ENCODE measurements at regions not wholly inside any gene's neighbourhood (a gene's known extent, or its start where the extent isn't known, plus 50 kb on each side); places are given as distances from the start of the nearest gene placed in this dataset.

GRCh38 chr7:49112647-49113046, 188.3 kb downstream of the CDC14C start:
- Mint-ChIP-seq H3K4me1 (ENCODE audit: low read depth) (no peaks in the 10 kb centered on the region), H3K4me3 (no peak overlapping the region), H3K27me3 (ENCODE audit: low read depth) (no peaks in the 10 kb centered on the region), H3K36me3 (ENCODE audit: low read depth) (no peaks in the 10 kb centered on the region), H3K27ac (no peak overlapping the region), H3K9me3 (peaks cover 5% of the 10 kb centered on the region)
- CTCF ChIA-PET: no interaction called here
- DNase-seq: no peak
- intact Hi-C loops (cut with micrococcal nuclease): no loop called here

GRCh38 chr7:49119706-49120105, 195.4 kb downstream of the CDC14C start:
- no peaks in the 10 kb centered on the region for H3K27me3 Mint-ChIP-seq (ENCODE audit: low read depth)
- CTCF ChIA-PET: no interaction called here
- no peaks in the 10 kb centered on the region for H3K4me1 Mint-ChIP-seq (ENCODE audit: low read depth)
- no peak for DNase-seq
- intact Hi-C loops (cut with micrococcal nuclease): no loop called here
- H3K9me3 Mint-ChIP-seq: peaks cover 11% of the 10 kb centered on the region
- no peaks in the 10 kb centered on the region for H3K36me3 Mint-ChIP-seq (ENCODE audit: low read depth)
- no peak overlapping the region for H3K4me3 Mint-ChIP-seq
- H3K27ac Mint-ChIP-seq: no peak overlapping the region

- no peaks in the 10 kb centered on the region for H3K27me3 Mint-ChIP-seq (ENCODE audit: low read depth)
- CTCF ChIA-PET: no interaction called here
- H3K36me3 Mint-ChIP-seq (ENCODE audit: low read depth): no peaks in the 10 kb centered on the region
- intact Hi-C loops (cut with micrococcal nuclease): no loop called here
- no peak overlapping the region for H3K27ac Mint-ChIP-seq
- no peaks in the 10 kb centered on the region for H3K4me1 Mint-ChIP-seq (ENCODE audit: low read depth)
- H3K9me3 Mint-ChIP-seq: peaks cover 9% of the 10 kb centered on the region
- no peak overlapping the region for H3K4me3 Mint-ChIP-seq
- DNase-seq: no peak
Observed at GRCh38 chr7:49125246-49125645, 200.9 kb downstream of the CDC14C start.

GRCh38 chr7:49127359-49127913, 203.1 kb downstream of the CDC14C start:
- H3K4me3 Mint-ChIP-seq: no peak overlapping the region

GRCh38 chr7:49137978-49138377, 213.6 kb downstream of the CDC14C start:
- H3K4me1 Mint-ChIP-seq (ENCODE audit: low read depth): no peaks in the 10 kb centered on the region
- CTCF ChIA-PET: no interaction called here
- no peak overlapping the region for H3K4me3 Mint-ChIP-seq
- no peaks in the 10 kb centered on the region for H3K27me3 Mint-ChIP-seq (ENCODE audit: low read depth)
- intact Hi-C loops (cut with micrococcal nuclease): no loop called here
- H3K36me3 Mint-ChIP-seq (ENCODE audit: low read depth): no peaks in the 10 kb centered on the region
- no peak for DNase-seq
- peaks cover 7% of the 10 kb centered on the region for H3K9me3 Mint-ChIP-seq
- no peak overlapping the region for H3K27ac Mint-ChIP-seq

More at GRCh38 chr7:49127359-49127913, 203.1 kb downstream of the CDC14C start:
- no peaks in the 10 kb centered on the region for H3K4me1 Mint-ChIP-seq (ENCODE audit: low read depth)
- no peak overlapping the region for H3K27ac Mint-ChIP-seq
- intact Hi-C loops (cut with micrococcal nuclease): no loop called here
- DNase-seq: no peak
- no peaks in the 10 kb centered on the region for H3K27me3 Mint-ChIP-seq (ENCODE audit: low read depth)
- H3K9me3 Mint-ChIP-seq: peaks cover 9% of the 10 kb centered on the region
- no peaks in the 10 kb centered on the region for H3K36me3 Mint-ChIP-seq (ENCODE audit: low read depth)
- CTCF ChIA-PET: interaction anchor here (0.5 kb wide), 1 partner anchor 787 kb away, joined by 3 read pairs; no protein-coding TSS in a partner anchor

GRCh38 chr7:49150486-49150885, 226.1 kb downstream of the CDC14C start:
- H3K36me3 Mint-ChIP-seq (ENCODE audit: low read depth): no peaks in the 10 kb centered on the region
- no peak for DNase-seq
- no peak overlapping the region for H3K27ac Mint-ChIP-seq
- CTCF ChIA-PET: no interaction called here
- H3K4me3 Mint-ChIP-seq: no peak overlapping the region
- peaks cover 4% of the 10 kb centered on the region for H3K9me3 Mint-ChIP-seq
- no peaks in the 10 kb centered on the region for H3K4me1 Mint-ChIP-seq (ENCODE audit: low read depth)
- no peaks in the 10 kb centered on the region for H3K27me3 Mint-ChIP-seq (ENCODE audit: low read depth)
- intact Hi-C loops (cut with micrococcal nuclease): no loop called here

GRCh38 chr7:49151146-49151545, 226.8 kb downstream of the CDC14C start:
- no peak overlapping the region for H3K4me3 Mint-ChIP-seq
- intact Hi-C loops (cut with micrococcal nuclease): no loop called here
- no peak for DNase-seq
- peaks cover 4% of the 10 kb centered on the region for H3K9me3 Mint-ChIP-seq
- CTCF ChIA-PET: no interaction called here
- no peaks in the 10 kb centered on the region for H3K27me3 Mint-ChIP-seq (ENCODE audit: low read depth)
- no peaks in the 10 kb centered on the region for H3K36me3 Mint-ChIP-seq (ENCODE audit: low read depth)
- H3K27ac Mint-ChIP-seq: no peak overlapping the region
- H3K4me1 Mint-ChIP-seq (ENCODE audit: low read depth): no peaks in the 10 kb centered on the region

- peaks cover 3% of the 10 kb centered on the region for H3K9me3 Mint-ChIP-seq
- DNase-seq: no peak
- no peak overlapping the region for H3K4me3 Mint-ChIP-seq
- no peak overlapping the region for H3K27ac Mint-ChIP-seq
- no peaks in the 10 kb centered on the region for H3K4me1 Mint-ChIP-seq (ENCODE audit: low read depth)
- CTCF ChIA-PET: no interaction called here
- intact Hi-C loops (cut with micrococcal nuclease): no loop called here
- no peaks in the 10 kb centered on the region for H3K27me3 Mint-ChIP-seq (ENCODE audit: low read depth)
- H3K36me3 Mint-ChIP-seq (ENCODE audit: low read depth): no peaks in the 10 kb centered on the region
Observed at GRCh38 chr7:49158321-49158720, 234.0 kb downstream of the CDC14C start.

- intact Hi-C loops (cut with micrococcal nuclease): no loop called here
- H3K36me3 Mint-ChIP-seq (ENCODE audit: low read depth): no peaks in the 10 kb centered on the region
- peaks cover 5% of the 10 kb centered on the region for H3K9me3 Mint-ChIP-seq
- no peak for DNase-seq
- CTCF ChIA-PET: interaction anchor here (0.7 kb wide), 1 partner anchor 26 kb away, joined by 4 read pairs; no protein-coding TSS in a partner anchor
- H3K4me3 Mint-ChIP-seq: no peak overlapping the region
- no peaks in the 10 kb centered on the region for H3K27me3 Mint-ChIP-seq (ENCODE audit: low read depth)
- H3K4me1 Mint-ChIP-seq (ENCODE audit: low read depth): no peaks in the 10 kb centered on the region
- H3K27ac Mint-ChIP-seq: no peak overlapping the region
Observed at GRCh38 chr7:49159536-49159935, 235.2 kb downstream of the CDC14C start.

GRCh38 chr7:49166441-49166840, 242.1 kb downstream of the CDC14C start:
- no peak overlapping the region for H3K4me3 Mint-ChIP-seq
- no peak for DNase-seq
- no peaks in the 10 kb centered on the region for H3K36me3 Mint-ChIP-seq (ENCODE audit: low read depth)
- intact Hi-C loops (cut with micrococcal nuclease): loop anchor here (1.0 kb wide), 1 partner anchor 867 kb away; no protein-coding TSS in a partner anchor
- no peaks in the 10 kb centered on the region for H3K27me3 Mint-ChIP-seq (ENCODE audit: low read depth)
- no peaks in the 10 kb centered on the region for H3K4me1 Mint-ChIP-seq (ENCODE audit: low read depth)
- H3K9me3 Mint-ChIP-seq: peaks cover 1% of the 10 kb centered on the region
- H3K27ac Mint-ChIP-seq: no peak overlapping the region
- CTCF ChIA-PET: no interaction called here

- Mint-ChIP-seq H3K27ac (no peak overlapping the region), H3K27me3 (ENCODE audit: low read depth) (no peaks in the 10 kb centered on the region), H3K9me3 (peaks cover 2% of the 10 kb centered on the region), H3K36me3 (ENCODE audit: low read depth) (no peaks in the 10 kb centered on the region), H3K4me1 (ENCODE audit: low read depth) (no peaks in the 10 kb centered on the region), H3K4me3 (no peak overlapping the region)
- DNase-seq: no peak
- intact Hi-C loops (cut with micrococcal nuclease): no loop called here
- CTCF ChIA-PET: no interaction called here
Observed at GRCh38 chr7:49172639-49173038, 248.3 kb downstream of the CDC14C start.

GRCh38 chr7:49174396-49174795, 250.0 kb downstream of the CDC14C start:
- no peak for DNase-seq
- Mint-ChIP-seq H3K36me3 (ENCODE audit: low read depth) (no peaks in the 10 kb centered on the region), H3K27ac (no peak overlapping the region), H3K27me3 (ENCODE audit: low read depth) (no peaks in the 10 kb centered on the region), H3K4me1 (ENCODE audit: low read depth) (no peaks in the 10 kb centered on the region), H3K4me3 (no peak overlapping the region), H3K9me3 (peaks cover 2% of the 10 kb centered on the region)
- CTCF ChIA-PET: no interaction called here
- intact Hi-C loops (cut with micrococcal nuclease): no loop called here

- Mint-ChIP-seq H3K36me3 (ENCODE audit: low read depth) (no peaks in the 10 kb centered on the region), H3K27me3 (ENCODE audit: low read depth) (no peaks in the 10 kb centered on the region), H3K4me1 (ENCODE audit: low read depth) (no peaks in the 10 kb centered on the region), H3K27ac (no peak overlapping the region), H3K9me3 (no peaks in the 10 kb centered on the region), H3K4me3 (no peak overlapping the region)
- CTCF ChIA-PET: interaction anchor here (0.6 to 0.7 kb wide), 2 partner anchors 12 to 16 kb away, joined by 3 read pairs; no protein-coding TSS in a partner anchor
- no peak for DNase-seq
- intact Hi-C loops (cut with micrococcal nuclease): no loop called here
Observed at GRCh38 chr7:49187543-49188268, 263.4 kb downstream of the CDC14C start.
